ENCODE measurements at regions not wholly inside any gene's neighbourhood (a gene's known extent, or its start where the extent isn't known, plus 50 kb on each side); places are given as distances from the start of the nearest gene placed in this dataset.

- no peak for DNase-seq (ENCODE audit: low spot score)
Observed at GRCh38 chr21:27314131-27314530, 347.2 kb upstream of the ADAMTS5 start.

DNA sequence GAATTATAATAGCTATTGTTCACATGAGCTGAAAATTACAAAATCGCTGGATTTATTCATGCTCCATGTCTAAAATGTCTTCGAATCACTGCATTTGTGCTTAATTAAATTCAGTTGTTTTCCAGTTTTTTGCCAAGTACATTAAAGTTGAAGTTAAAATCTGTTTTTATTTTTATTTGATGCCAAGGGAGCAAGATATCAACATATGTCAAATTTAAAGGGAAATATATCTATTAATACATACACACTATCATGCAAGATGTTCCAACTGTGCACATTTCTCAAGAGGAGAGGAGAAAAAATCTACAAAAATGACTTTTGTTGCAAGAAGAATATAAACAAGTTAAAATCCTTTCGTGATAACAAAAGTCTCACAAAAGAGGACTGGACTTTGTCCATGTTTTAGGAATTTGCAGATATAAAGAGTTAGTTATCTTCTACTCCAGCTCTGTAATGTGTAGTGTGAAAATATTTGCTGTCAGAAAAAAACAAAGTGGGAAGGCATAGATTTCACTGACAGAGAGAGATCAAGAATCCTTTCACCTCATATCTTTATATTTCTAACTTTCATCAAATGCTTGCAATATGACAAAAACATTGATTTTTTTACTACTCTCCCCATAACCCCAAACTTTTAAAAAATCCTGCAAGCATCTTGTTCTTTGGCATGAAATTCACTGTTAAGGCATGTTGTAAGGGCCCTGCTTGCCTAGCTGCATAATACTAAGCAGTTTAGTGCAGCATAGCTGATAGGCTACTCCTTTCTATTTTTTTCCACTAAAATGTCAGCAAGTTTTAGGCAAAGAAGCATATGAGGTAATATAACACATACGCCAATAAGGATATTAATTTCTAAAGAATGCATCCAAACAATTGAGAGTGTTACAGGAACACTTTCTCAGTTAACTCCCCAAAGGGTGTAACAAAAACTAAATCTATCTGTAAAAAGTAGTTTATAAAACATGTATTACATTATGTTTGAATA, 340.2 kb upstream of the ADAMTS5 start:
- DNase-seq (ENCODE audit: low spot score) = no peak

DNA sequence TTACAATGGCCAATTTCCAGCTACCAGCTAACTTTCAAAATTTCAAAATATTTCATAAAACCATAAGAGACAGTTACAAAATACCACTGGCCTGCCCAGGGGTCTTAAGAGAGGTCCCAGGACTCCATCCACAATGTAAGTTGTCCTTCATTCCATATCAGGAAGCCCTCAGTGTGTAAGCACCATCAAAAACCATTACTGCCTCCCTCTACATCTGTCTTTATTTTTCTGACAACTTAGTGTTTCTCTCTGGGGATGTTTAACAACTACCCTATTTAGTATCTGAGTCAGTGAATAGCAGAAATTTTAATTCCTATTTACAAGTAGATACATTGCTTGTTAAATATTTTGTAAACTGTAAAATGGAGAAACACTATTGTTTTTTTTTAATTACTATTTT, 339.3 kb upstream of the ADAMTS5 start:
- no peak for DNase-seq (ENCODE audit: low spot score)

DNA sequence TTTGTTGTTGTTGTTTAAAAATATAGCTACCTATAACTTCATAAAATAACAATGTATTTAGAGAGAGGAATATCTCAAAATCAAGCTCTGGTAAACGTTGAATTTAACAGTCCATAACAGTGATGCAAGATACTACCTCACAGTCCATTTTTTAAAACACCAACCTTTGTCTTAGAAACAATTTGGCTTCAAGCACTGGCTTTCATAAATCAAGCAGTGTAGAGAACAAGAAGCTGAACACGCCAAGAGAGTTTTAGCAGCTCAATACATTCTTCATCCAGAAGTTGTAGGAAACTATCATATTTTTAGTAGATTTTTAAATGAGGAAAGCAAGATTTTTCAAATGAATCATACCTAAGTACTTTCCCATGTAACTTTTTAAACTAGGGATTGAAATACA, 334.3 kb upstream of the ADAMTS5 start:
- no peak for DNase-seq (ENCODE audit: low spot score)

- no peak for DNase-seq (ENCODE audit: low spot score)
Observed at GRCh38 chr21:27300770-27301169, 333.9 kb upstream of the ADAMTS5 start.

GRCh38 chr21:27298465-27298864, 331.6 kb upstream of the ADAMTS5 start:
- no peak for DNase-seq (ENCODE audit: low spot score)

DNA sequence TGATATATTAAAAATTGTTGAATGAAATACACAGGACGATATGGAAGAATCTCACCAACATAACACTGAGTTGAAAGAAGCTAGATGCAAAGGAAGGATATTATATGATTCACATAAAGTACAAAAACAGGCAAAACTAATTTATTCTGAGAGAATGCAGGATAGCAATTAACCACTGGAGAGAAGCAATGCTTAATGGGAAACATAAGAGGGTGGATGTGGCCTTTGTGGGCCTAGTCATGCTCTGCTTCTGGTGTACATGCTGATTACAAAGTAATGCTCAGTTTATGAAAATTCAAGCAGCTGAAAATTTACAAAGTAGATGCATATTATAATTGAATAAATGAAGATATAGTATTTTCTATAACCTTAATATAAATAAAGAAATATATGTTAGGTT, 326.4 kb upstream of the ADAMTS5 start:
- no peak for DNase-seq (ENCODE audit: low spot score)

DNA sequence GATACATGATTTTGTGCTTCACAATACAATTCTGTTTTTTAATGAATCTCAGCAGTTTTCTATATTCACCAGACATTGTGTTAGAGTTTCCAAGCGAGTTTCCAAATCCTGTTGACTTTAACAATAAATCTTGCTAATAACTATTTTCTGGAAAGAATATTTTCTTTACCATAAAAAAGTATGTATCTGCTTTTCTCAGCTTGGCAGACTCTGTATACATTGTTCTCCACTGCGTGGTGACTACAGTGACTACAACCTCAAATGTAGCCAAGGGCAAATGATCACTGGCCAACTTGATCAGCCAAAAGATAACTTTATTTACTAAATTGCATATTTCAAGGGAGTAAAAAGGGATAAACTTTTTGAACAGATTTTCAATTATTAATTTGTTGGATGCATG, 325.9 kb upstream of the ADAMTS5 start:
- no peak for DNase-seq (ENCODE audit: low spot score)

DNA sequence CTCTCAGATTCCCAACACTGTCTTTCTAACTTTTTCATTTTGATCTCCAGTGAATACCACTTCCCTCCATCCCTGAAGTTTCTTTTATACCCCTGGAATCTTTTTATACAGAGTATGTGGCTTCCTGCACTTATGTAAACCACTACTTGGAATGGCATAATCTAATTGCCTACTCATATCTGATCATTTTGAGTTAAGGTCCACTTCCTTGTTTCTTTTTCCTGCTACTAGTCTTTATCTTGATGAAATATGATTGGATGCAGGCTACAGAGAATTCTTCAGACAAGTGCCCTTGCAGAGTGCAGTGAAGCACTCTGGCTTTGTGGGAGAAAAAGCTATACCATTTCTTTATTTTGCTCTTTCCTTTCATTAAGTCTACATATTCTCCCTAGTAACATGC, 325.3 kb upstream of the ADAMTS5 start:
- no peak for DNase-seq (ENCODE audit: low spot score)

GRCh38 chr21:27291006-27291405, 324.1 kb upstream of the ADAMTS5 start:
- DNase-seq (ENCODE audit: low spot score) = no peak

DNA sequence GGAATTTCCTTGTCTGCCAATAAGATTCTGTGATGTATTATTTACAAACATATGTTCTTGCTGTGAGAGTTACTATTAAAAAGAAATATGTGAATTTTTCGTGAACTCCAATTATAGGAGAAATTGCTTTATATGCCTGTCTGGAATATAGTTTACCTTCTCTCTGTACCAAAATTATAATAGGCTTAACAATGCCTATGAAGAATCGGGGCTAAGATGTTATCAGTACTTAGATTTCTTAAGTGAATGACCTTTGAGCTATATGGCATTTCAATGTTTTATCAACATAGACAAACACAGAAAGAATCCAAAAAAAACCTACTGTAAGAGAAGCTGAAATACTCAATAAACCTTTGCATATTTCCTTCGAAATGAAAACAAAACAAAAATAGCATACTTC, 323.1 kb upstream of the ADAMTS5 start:
- DNase-seq (ENCODE audit: low spot score) = no peak

GRCh38 chr21:27286760-27287159, 319.9 kb upstream of the ADAMTS5 start:
- DNase-seq (ENCODE audit: low spot score) = no peak

DNA sequence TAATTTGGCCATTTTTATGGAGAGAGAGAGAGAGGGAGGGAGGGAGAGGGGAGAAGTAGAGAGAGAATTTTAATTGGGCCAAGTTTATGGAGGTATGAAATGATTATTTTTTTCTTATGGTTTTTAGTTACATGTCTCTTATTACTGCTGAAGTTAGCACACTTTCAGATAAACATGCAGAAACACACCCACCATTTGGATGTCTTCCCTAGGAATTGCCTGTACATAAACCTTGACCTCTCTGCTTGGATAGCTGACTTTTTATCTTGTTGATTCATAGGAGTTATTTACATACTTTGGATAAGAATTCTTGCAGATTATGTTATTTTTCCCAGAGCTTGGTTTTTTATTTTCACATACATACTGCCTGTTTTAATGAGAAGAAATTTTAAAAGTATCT, 310.2 kb upstream of the ADAMTS5 start:
- DNase-seq (ENCODE audit: low spot score) = no peak

DNA sequence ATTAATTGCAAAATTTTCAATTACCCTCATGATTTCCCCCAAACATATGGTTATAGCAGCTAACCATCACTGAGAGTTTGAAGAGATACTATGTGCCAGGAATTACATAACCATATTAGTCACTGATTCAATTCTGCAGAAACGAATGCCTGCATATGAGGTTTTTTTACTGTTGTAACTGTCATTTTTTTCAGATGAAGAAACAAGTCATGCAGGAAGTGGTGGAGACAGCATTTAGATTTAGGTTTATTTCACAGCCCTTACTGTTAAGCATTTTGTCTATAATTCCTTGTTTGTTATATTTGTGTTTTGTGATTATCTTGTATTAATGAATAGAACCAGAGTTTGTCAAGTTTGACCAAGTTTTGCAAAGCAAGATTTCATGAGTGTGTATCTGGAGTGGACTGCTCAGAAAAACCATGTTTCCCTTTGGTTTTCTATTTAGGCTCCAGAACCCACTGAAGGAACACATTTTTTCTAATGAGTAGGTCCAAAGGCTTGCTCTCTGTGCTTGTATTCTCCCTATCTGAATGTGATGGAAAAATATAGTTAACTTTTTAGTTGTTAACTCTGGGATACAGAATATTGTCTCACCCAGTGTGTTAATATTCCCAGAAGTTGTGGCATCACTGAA, 308.5 kb upstream of the ADAMTS5 start:
- DNase-seq (ENCODE audit: low spot score) = no peak

- no peak for DNase-seq (ENCODE audit: low spot score)
Observed at GRCh38 chr21:27269644-27270043, 302.8 kb upstream of the ADAMTS5 start.

- DNase-seq (ENCODE audit: low spot score) = no peak
Observed at GRCh38 chr21:27268290-27268689, 301.4 kb upstream of the ADAMTS5 start.

GRCh38 chr21:27265949-27266348, 299.1 kb upstream of the ADAMTS5 start:
- no peak for DNase-seq (ENCODE audit: low spot score)

- DNase-seq (ENCODE audit: low spot score) = no peak
Observed at GRCh38 chr21:27265492-27265891, 298.6 kb upstream of the ADAMTS5 start.

- no peak for DNase-seq (ENCODE audit: low spot score)
Observed at GRCh38 chr21:27261676-27262075, 294.8 kb upstream of the ADAMTS5 start.

- no peak for DNase-seq (ENCODE audit: low spot score)
Observed at GRCh38 chr21:27260728-27261127, 293.8 kb upstream of the ADAMTS5 start.

DNA sequence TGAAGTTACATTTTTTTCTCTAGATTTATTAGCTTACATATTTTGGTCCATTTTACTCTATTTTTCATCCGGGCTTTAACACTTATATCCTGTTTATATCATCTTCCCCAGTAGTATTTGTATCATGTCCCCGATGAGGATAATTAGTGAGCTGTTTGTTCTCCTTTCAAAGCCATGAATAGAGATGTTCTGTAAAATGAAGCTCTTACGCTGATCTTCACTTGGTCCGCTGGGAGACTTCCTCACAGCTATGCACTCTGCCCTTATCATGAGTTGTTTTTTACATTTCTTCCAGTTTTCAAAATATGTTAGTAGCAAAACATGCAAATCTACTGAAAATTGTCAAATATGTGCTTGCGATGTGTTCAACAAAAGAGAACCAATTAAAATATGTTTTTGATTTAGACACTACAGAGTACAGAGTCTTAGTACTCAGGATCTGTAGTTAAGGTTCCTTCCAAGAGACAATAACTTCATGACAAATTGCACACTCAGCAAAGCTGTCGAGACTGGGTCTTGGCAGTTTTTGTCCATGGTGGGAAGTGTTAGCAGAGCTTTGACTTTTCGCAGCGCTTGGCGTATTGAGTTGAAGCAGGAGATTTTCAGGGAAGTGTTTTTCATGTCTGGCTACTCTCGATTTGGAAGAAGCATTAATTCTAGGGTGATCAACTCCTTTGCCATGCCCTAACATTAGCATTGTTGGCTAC, 292.0 kb upstream of the ADAMTS5 start:
- no peak for DNase-seq (ENCODE audit: low spot score)

GRCh38 chr21:27257908-27258556, 291.1 kb upstream of the ADAMTS5 start:
- no peak for DNase-seq (ENCODE audit: low spot score)
